ENCODE measurements at regions not wholly inside any gene's neighbourhood (a gene's known extent, or its start where the extent isn't known, plus 50 kb on each side); places are given as distances from the start of the nearest gene placed in this dataset.
A peak's percentile ranks its signal among the peaks of the same experiment; 100 is the strongest.

DNA sequence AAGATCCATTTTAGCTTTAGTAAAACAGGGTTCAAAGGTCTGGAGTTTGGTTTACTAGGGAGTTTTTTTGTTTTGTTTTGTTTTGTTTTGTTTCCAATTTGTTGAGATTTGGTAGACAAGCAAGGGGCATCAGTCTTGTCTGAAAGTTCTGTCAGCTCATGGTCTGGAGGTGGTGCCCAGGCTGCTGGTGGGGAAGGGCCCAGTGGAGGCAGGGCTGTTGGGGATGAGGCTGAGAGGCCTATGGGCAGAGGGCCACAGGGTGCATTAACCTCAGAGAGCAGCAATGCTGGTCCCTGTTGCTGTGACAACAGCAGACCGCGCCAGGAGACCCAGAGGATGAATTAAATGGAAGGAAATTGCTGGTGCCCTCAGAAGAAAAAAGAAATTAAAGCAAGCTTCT lies 174.5 kb downstream of the FGF1 start:
- Histone ChIP-seq H3K79me2 (ENCODE audit: low read depth) (no peaks in the 10 kb centered on the region), H3K27me3 (ENCODE audit: insufficient read depth, low read depth) (no peaks in the 10 kb centered on the region), H3K36me3 (ENCODE audit: low read depth) (peaks cover 14% of the 10 kb centered on the region; the same call in 1 of the 2 replicates), H3K4me1 (replicated peaks; ENCODE audit: insufficient read depth) (peaks cover 60% of the 10 kb centered on the region), H3K4me3 (no peak overlapping the region), H3F3A (ENCODE audit: insufficient read depth, low read depth) (peaks cover 35% of the 10 kb centered on the region), H2AFZ (no peak overlapping the region), H3K27ac (no peak overlapping the region), H3K9me2 (ENCODE audit: insufficient read depth) (no peaks in the 10 kb centered on the region), H4K20me1 (ENCODE audit: insufficient read depth) (no peaks in the 10 kb centered on the region), H3K9me3 (ENCODE audit: insufficient read depth, low read depth) (peaks cover 7% of the 10 kb centered on the region; the same call in 1 of the 2 replicates), H3K4me2 (0 out of 2 replicates have a peak overlapping the region, but pooled peaks have one; percentile 8)
- TF ChIP-seq EZH2 (IDR thresholded peaks at IDR 0.05; ENCODE audit: low read depth): no peak
- TF ChIP-seq, protein P1, sequence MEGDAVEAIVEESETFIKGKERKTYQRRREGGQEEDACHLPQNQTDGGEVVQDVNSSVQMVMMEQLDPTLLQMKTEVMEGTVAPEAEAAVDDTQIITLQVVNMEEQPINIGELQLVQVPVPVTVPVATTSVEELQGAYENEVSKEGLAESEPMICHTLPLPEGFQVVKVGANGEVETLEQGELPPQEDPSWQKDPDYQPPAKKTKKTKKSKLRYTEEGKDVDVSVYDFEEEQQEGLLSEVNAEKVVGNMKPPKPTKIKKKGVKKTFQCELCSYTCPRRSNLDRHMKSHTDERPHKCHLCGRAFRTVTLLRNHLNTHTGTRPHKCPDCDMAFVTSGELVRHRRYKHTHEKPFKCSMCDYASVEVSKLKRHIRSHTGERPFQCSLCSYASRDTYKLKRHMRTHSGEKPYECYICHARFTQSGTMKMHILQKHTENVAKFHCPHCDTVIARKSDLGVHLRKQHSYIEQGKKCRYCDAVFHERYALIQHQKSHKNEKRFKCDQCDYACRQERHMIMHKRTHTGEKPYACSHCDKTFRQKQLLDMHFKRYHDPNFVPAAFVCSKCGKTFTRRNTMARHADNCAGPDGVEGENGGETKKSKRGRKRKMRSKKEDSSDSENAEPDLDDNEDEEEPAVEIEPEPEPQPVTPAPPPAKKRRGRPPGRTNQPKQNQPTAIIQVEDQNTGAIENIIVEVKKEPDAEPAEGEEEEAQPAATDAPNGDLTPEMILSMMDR (conservative IDR thresholded peaks at IDR 0.05): no peak
- POLR2A ChIA-PET (ENCODE audit: unreplicated experiment): no interaction called here
- no TSS peak for BruUV-seq (replicated peaks)
- intact Hi-C loops (cut with micrococcal nuclease; ENCODE audit: unreplicated experiment): no loop called here
- DNase-seq: no peak
- CTCF ChIA-PET: no interaction called here

- Histone ChIP-seq H3K4me2 (peak overlapping the region; percentile 23; the same call in 1 of the 2 replicates), H3K4me1 (replicated peaks; ENCODE audit: insufficient read depth) (peaks cover 71% of the 10 kb centered on the region), H3K27ac (0 out of 2 replicates have a peak overlapping the region, but pooled peaks have one; percentile 72), H3K36me3 (ENCODE audit: low read depth) (peaks cover 14% of the 10 kb centered on the region; the same call in 1 of the 2 replicates), H3K27me3 (ENCODE audit: insufficient read depth, low read depth) (no peaks in the 10 kb centered on the region), H3K4me3 (no peak overlapping the region), H4K20me1 (ENCODE audit: insufficient read depth) (no peaks in the 10 kb centered on the region), H3F3A (ENCODE audit: insufficient read depth, low read depth) (peaks cover 41% of the 10 kb centered on the region), H3K79me2 (ENCODE audit: low read depth) (no peaks in the 10 kb centered on the region), H3K9me2 (ENCODE audit: insufficient read depth) (no peaks in the 10 kb centered on the region), H2AFZ (no peak overlapping the region), H3K9me3 (ENCODE audit: insufficient read depth, low read depth) (no peaks in the 10 kb centered on the region)
- no TSS peak for BruUV-seq (replicated peaks)
- no peak for TF ChIP-seq EZH2 (IDR thresholded peaks at IDR 0.05; ENCODE audit: low read depth)
- TF ChIP-seq, protein P1 (conservative IDR thresholded peaks at IDR 0.05): no peak
- ChIA-PET POLR2A (ENCODE audit: unreplicated experiment) (no interaction called here), CTCF (no interaction called here)
- DNase-seq: no peak
- intact Hi-C loops (cut with micrococcal nuclease; ENCODE audit: unreplicated experiment): no loop called here
Measured at GRCh38 chr5:142509026-142509425, 176.9 kb downstream of the FGF1 start.

- Histone ChIP-seq H3K36me3 (ENCODE audit: low read depth) (peaks cover 14% of the 10 kb centered on the region; the same call in 1 of the 2 replicates), H3K9me2 (ENCODE audit: insufficient read depth) (no peaks in the 10 kb centered on the region), H3K79me2 (ENCODE audit: low read depth) (no peaks in the 10 kb centered on the region), H3K4me1 (replicated peaks; ENCODE audit: insufficient read depth) (peaks cover 67% of the 10 kb centered on the region), H3K9me3 (ENCODE audit: insufficient read depth, low read depth) (no peaks in the 10 kb centered on the region), H4K20me1 (ENCODE audit: insufficient read depth) (no peaks in the 10 kb centered on the region), H3K4me3 (no peak overlapping the region), H3K27ac (peak overlapping the region; percentile 72; the same call in 1 of the 2 replicates), H3K27me3 (ENCODE audit: insufficient read depth, low read depth) (no peaks in the 10 kb centered on the region), H3K4me2 (peak overlapping the region; percentile 23; the same call in 1 of the 2 replicates), H3F3A (ENCODE audit: insufficient read depth, low read depth) (peaks cover 39% of the 10 kb centered on the region), H2AFZ (no peak overlapping the region)
- no TSS peak for BruUV-seq (replicated peaks)
- no peak for DNase-seq
- ChIA-PET CTCF (no interaction called here), POLR2A (ENCODE audit: unreplicated experiment) (no interaction called here)
- intact Hi-C loops (cut with micrococcal nuclease; ENCODE audit: unreplicated experiment): no loop called here
- no peak for TF ChIP-seq EZH2 (IDR thresholded peaks at IDR 0.05; ENCODE audit: low read depth)
- TF ChIP-seq, protein P1 (conservative IDR thresholded peaks at IDR 0.05): no peak
Measured at GRCh38 chr5:142508591-142508990, 177.3 kb downstream of the FGF1 start.

All from PC-9 (cell line).